ENCODE measurements at regions not wholly inside any gene's neighbourhood (a gene's known extent, or its start where the extent isn't known, plus 50 kb on each side); places are given as distances from the start of the nearest gene placed in this dataset.

GRCh38 chr14:25869854-25870253 lies 728.0 kb downstream of the NOVA1 start:
- TF ChIP-seq, protein P1, sequence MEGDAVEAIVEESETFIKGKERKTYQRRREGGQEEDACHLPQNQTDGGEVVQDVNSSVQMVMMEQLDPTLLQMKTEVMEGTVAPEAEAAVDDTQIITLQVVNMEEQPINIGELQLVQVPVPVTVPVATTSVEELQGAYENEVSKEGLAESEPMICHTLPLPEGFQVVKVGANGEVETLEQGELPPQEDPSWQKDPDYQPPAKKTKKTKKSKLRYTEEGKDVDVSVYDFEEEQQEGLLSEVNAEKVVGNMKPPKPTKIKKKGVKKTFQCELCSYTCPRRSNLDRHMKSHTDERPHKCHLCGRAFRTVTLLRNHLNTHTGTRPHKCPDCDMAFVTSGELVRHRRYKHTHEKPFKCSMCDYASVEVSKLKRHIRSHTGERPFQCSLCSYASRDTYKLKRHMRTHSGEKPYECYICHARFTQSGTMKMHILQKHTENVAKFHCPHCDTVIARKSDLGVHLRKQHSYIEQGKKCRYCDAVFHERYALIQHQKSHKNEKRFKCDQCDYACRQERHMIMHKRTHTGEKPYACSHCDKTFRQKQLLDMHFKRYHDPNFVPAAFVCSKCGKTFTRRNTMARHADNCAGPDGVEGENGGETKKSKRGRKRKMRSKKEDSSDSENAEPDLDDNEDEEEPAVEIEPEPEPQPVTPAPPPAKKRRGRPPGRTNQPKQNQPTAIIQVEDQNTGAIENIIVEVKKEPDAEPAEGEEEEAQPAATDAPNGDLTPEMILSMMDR (IDR thresholded peaks at IDR 0.05 in 8 of 11, conservative IDR thresholded peaks at IDR 0.05 in 3 of 11), result no peak
- TF ChIP-seq POLR2A (IDR thresholded peaks at IDR 0.05), result no peak
